Tibial nerve (tissue), 4 donors: ENCODE measurements at regions not wholly inside any gene's neighbourhood (a gene's known extent, or its start where the extent isn't known, plus 50 kb on each side); places are given as distances from the start of the nearest gene placed in this dataset.

Experiments
- CTCF ChIP-seq, 5 experiments: fragments of 200-600 bp in 3 of 5; fragments of 450-650 bp in 2 of 5; sonication (generic) in 3 of 5; IDR thresholded peaks; one replicate each; pipeline ENCODE4 v1.5.1; 2016 to 2019; ENCODE audit warnings: antibody characterized with exemption in 5 of 5, mild to moderate bottlenecking in 3 of 5, moderate library complexity in 2 of 5
- EP300 ChIP-seq, 2 donors: sonication (generic); formaldehyde crosslinking; IDR thresholded peaks; one replicate each; pipeline ENCODE4 v1.6.1; 2017; ENCODE audit warnings: antibody characterized with exemption in 2 of 2, mild to moderate bottlenecking in 1 of 2
- POLR2A ChIP-seq, 2 donors: fragments of 450-650 bp; IDR thresholded peaks; one replicate each; pipeline ENCODE4 v1.6.1; 2017; ENCODE audit warnings: antibody characterized with exemption in 2 of 2, mild to moderate bottlenecking in 2 of 2, moderate library complexity in 2 of 2

DNA sequence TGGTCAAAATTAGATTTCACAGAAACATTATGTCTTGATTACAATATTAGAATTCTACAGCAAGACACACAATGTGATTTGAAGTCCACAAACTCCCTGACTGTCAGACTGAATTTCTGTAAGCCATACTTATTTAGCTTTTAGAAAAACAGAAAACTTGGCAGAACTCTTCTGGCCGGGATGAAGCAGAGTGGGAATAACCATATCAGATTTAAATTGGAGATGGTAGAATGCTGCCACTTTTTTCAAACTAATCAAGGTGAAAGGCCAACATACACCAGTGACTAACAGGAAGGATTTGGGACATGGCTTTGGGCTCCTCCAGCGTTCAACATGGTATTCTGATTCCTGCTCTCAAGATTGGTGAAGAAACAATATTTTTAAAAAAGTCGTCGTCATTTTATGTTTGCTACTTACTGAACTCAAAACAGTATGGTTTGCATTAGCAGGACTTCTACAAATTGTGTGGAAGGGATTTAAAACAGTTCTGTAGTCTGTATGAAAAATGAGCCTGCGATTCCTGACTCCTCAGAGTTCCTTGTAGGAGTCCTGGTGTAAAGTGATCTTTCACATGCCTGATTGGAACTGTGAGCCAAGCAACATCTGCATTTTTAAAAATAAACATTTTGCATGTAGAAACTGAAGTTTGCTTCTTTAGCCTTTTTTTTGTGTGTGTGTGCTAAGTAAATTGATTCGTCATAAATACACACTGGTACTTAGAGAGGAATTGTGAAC lies 297.9 kb upstream of the SOX4 start:
- TF ChIP-seq CTCF (IDR thresholded peaks at IDR 0.05) (no peak), POLR2A (IDR thresholded peaks at IDR 0.05) (no peak), EP300 (IDR thresholded peaks at IDR 0.05) (no peak)
